MM.1S (cell line): ENCODE measurements at regions not wholly inside any gene's neighbourhood (a gene's known extent, or its start where the extent isn't known, plus 50 kb on each side); places are given as distances from the start of the nearest gene placed in this dataset.

ENCODE experiments used
- DNase-seq: peaks from one replicate; pipeline ENCODE4 v3.0.0-alpha.2; 2015
- H2AFZ ChIP-seq: fragments of 300-600 bp; sonication (generic); 2 replicates; pipeline ENCODE4 v1.6.0; 2016; ENCODE audit warnings: antibody characterized with exemption, low read length
- H3F3A ChIP-seq: fragments of 300-600 bp; sonication (generic); 2 replicates; pipeline ENCODE4 v1.6.1; 2016; ENCODE audit warnings: mild to moderate bottlenecking, antibody characterized with exemption, low read length, moderate library complexity, mixed read lengths; ENCODE audit not compliant: insufficient read depth
- H3K27ac ChIP-seq: fragments of 300-600 bp; sonication (generic); 2 replicates; pipeline ENCODE4 v1.5.1; 2016; ENCODE audit warnings: mild to moderate bottlenecking, low read length
- H3K27me3 ChIP-seq: fragments of 300-600 bp; sonication (generic); replicated peaks from 2 replicates; pipeline ENCODE4 v1.6.0; 2016; ENCODE audit warnings: low read length; ENCODE audit not compliant: insufficient read depth
- H3K36me3 ChIP-seq: fragments of 300-600 bp; sonication (generic); replicated peaks from 2 replicates; pipeline ENCODE4 v1.6.1; 2016; ENCODE audit warnings: mild to moderate bottlenecking, low read length, mixed read lengths; ENCODE audit not compliant: insufficient read depth
- H3K4me1 ChIP-seq: fragments of 300-600 bp; sonication (generic); 2 replicates; pipeline ENCODE4 v1.6.1; 2016; ENCODE audit warnings: low read length, mixed read lengths
- H3K4me2 ChIP-seq: fragments of 300-600 bp; sonication (generic); 2 replicates; pipeline ENCODE4 v1.6.0; 2016; ENCODE audit warnings: low read depth, low read length
- H3K4me3 ChIP-seq: fragments of 300-600 bp; sonication (generic); 2 replicates; pipeline ENCODE4 v1.5.1; 2016; ENCODE audit warnings: low read length, mixed read lengths
- H3K79me2 ChIP-seq: fragments of 300-600 bp; sonication (generic); 2 replicates; pipeline ENCODE4 v1.6.1; 2016; ENCODE audit warnings: mixed run types, low read length, mixed read lengths
- H3K9ac ChIP-seq: fragments of 300-600 bp; sonication (generic); 2 replicates; pipeline ENCODE4 v1.6.1; 2016; ENCODE audit warnings: low read length, mixed read lengths
- H3K9me2 ChIP-seq: fragments of 300-600 bp; sonication (generic); replicated peaks from 2 replicates; pipeline ENCODE4 v1.6.1; 2016; ENCODE audit warnings: mild to moderate bottlenecking, low read length, mixed read lengths; ENCODE audit not compliant: insufficient read depth
- H3K9me3 ChIP-seq: fragments of 300-600 bp; sonication (generic); replicated peaks from 2 replicates; pipeline ENCODE4 v1.6.1; 2016; ENCODE audit warnings: mild to moderate bottlenecking, low read length, mixed read lengths; ENCODE audit not compliant: insufficient read depth
- H4K20me1 ChIP-seq: fragments of 300-600 bp; sonication (generic); 2 replicates; pipeline ENCODE4 v1.6.1; 2016; ENCODE audit warnings: mild to moderate bottlenecking, low read length, moderate library complexity, mixed read lengths; ENCODE audit not compliant: insufficient read depth
- CTCF ChIP-seq: fragments of 300-600 bp; sonication (generic); IDR thresholded peaks from 2 replicates; pipeline ENCODE4 v1.5.1; 2016; ENCODE audit warnings: antibody characterized with exemption, low read length, mixed read lengths
- EZH2 ChIP-seq: fragments of 300-600 bp; sonication (generic); optimal IDR thresholded peaks from 2 replicates; pipeline ENCODE3; 2017; ENCODE audit warnings: low read depth, mild to moderate bottlenecking, antibody characterized with exemption, low read length, mixed read lengths
- EZH2phosphoT487 ChIP-seq: fragments of 300-600 bp; sonication (generic); IDR thresholded peaks from 2 replicates; pipeline ENCODE4 v1.6.1; 2018; ENCODE audit warnings: antibody characterized with exemption, low read length

GRCh38 chr6:6738922-6739716 lies 150.6 kb downstream of the LY86 start:
- H3K9me2 ChIP-seq = no peaks in the 10 kb centered on the region
- H4K20me1 ChIP-seq = no peaks in the 10 kb centered on the region
- no peak for DNase-seq
- no peak overlapping the region for H3K9ac ChIP-seq
- no peaks in the 10 kb centered on the region for H3K36me3 ChIP-seq
- no peaks in the 10 kb centered on the region for H3K9me3 ChIP-seq
- no peaks in the 10 kb centered on the region for H3K27me3 ChIP-seq
- no peaks in the 10 kb centered on the region for H3K79me2 ChIP-seq
- H3K4me3 ChIP-seq = no peak overlapping the region
- TF ChIP-seq EZH2phosphoT487 (no peak), EZH2 (no peak), CTCF (no peak)
- no peak overlapping the region for H3K27ac ChIP-seq
- H3F3A ChIP-seq = no peaks in the 10 kb centered on the region
- no peak overlapping the region for H2AFZ ChIP-seq
- no peak overlapping the region for H3K4me2 ChIP-seq
- H3K4me1 ChIP-seq = no peaks in the 10 kb centered on the region

GRCh38 chr6:6740595-6740994 lies 152.1 kb downstream of the LY86 start:
- H3K27me3 ChIP-seq = no peaks in the 10 kb centered on the region
- H3F3A ChIP-seq = no peaks in the 10 kb centered on the region
- no peaks in the 10 kb centered on the region for H3K4me1 ChIP-seq
- H3K9ac ChIP-seq = no peak overlapping the region
- no peaks in the 10 kb centered on the region for H4K20me1 ChIP-seq
- DNase-seq = no peak
- TF ChIP-seq EZH2 (no peak), CTCF (no peak)
- H3K4me2 ChIP-seq = no peak overlapping the region
- H3K27ac ChIP-seq = no peak overlapping the region
- H2AFZ ChIP-seq = no peak overlapping the region
- no peak overlapping the region for H3K4me3 ChIP-seq
- no peaks in the 10 kb centered on the region for H3K36me3 ChIP-seq
- no peaks in the 10 kb centered on the region for H3K9me3 ChIP-seq
- no peaks in the 10 kb centered on the region for H3K79me2 ChIP-seq
- no peaks in the 10 kb centered on the region for H3K9me2 ChIP-seq

- Histone ChIP-seq H3K9me3 (no peaks in the 10 kb centered on the region), H3K27me3 (no peaks in the 10 kb centered on the region), H3K36me3 (no peaks in the 10 kb centered on the region), H3K4me2 (no peak overlapping the region), H3K27ac (no peak overlapping the region), H3K9ac (no peak overlapping the region), H3F3A (no peaks in the 10 kb centered on the region), H2AFZ (no peak overlapping the region), H4K20me1 (no peaks in the 10 kb centered on the region), H3K4me1 (no peaks in the 10 kb centered on the region), H3K79me2 (no peaks in the 10 kb centered on the region), H3K4me3 (no peak overlapping the region), H3K9me2 (no peaks in the 10 kb centered on the region)
- no peak for DNase-seq
- TF ChIP-seq EZH2phosphoT487 (no peak), EZH2 (no peak)
These were observed 152.7 kb downstream of the LY86 start for GRCh38 chr6:6741264-6741663.

GRCh38 chr6:6742535-6742934 lies 154.0 kb downstream of the LY86 start:
- no peak overlapping the region for H3K27ac ChIP-seq
- no peaks in the 10 kb centered on the region for H3K4me1 ChIP-seq
- H3K36me3 ChIP-seq = no peaks in the 10 kb centered on the region
- H3K79me2 ChIP-seq = no peaks in the 10 kb centered on the region
- H3K27me3 ChIP-seq = no peaks in the 10 kb centered on the region
- TF ChIP-seq EZH2phosphoT487 (no peak), CTCF (no peak), EZH2 (no peak)
- no peaks in the 10 kb centered on the region for H3K9me3 ChIP-seq
- no peaks in the 10 kb centered on the region for H3F3A ChIP-seq
- no peaks in the 10 kb centered on the region for H3K9me2 ChIP-seq
- no peaks in the 10 kb centered on the region for H4K20me1 ChIP-seq
- no peak overlapping the region for H3K4me3 ChIP-seq
- H2AFZ ChIP-seq = no peak overlapping the region
- H3K4me2 ChIP-seq = no peak overlapping the region
- no peak overlapping the region for H3K9ac ChIP-seq
- DNase-seq = no peak
